ENCODE measurements at regions not wholly inside any gene's neighbourhood (a gene's known extent, or its start where the extent isn't known, plus 50 kb on each side); places are given as distances from the start of the nearest gene placed in this dataset.

DNA sequence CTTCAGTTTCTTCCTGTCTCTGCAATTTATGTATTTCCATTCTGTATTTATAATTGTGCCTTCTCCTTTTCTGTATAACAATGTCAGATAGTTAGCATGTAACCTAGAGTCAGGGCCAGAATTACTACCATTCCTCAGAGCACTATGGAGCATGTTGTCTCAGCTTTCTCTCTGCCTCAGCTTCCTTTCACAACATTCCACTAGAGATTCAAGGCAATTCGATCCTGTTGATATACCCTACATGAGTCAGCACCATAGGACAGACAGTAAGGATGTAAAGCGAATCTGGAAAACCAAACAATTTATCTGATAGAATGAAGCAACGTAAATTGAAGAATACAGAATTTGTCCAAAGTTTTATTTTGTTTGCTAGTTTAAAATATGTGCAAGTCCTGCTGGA, 728.3 kb upstream of the SEMA6A start:
- TF ChIP-seq, protein P1, sequence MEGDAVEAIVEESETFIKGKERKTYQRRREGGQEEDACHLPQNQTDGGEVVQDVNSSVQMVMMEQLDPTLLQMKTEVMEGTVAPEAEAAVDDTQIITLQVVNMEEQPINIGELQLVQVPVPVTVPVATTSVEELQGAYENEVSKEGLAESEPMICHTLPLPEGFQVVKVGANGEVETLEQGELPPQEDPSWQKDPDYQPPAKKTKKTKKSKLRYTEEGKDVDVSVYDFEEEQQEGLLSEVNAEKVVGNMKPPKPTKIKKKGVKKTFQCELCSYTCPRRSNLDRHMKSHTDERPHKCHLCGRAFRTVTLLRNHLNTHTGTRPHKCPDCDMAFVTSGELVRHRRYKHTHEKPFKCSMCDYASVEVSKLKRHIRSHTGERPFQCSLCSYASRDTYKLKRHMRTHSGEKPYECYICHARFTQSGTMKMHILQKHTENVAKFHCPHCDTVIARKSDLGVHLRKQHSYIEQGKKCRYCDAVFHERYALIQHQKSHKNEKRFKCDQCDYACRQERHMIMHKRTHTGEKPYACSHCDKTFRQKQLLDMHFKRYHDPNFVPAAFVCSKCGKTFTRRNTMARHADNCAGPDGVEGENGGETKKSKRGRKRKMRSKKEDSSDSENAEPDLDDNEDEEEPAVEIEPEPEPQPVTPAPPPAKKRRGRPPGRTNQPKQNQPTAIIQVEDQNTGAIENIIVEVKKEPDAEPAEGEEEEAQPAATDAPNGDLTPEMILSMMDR (IDR thresholded peaks at IDR 0.05) = no peak
- TF ChIP-seq POLR2AphosphoS5 (IDR thresholded peaks at IDR 0.05) (no peak), EP300 (IDR thresholded peaks at IDR 0.05) (no peak)
